ENCODE measurements at regions not wholly inside any gene's neighbourhood (a gene's known extent, or its start where the extent isn't known, plus 50 kb on each side); places are given as distances from the start of the nearest gene placed in this dataset.

GRCh38 chr4:8775121-8775520 is 96.5 kb downstream of the HMX1 start:
- DNase-seq (ENCODE audit: low read depth, low spot score), result no peak
- no peak overlapping the region for H3K4me2 ChIP-seq (ENCODE audit: control insufficient read depth, extremely low read depth, insufficient read depth, low read depth, low read length)
- no peak overlapping the region for H3K27ac ChIP-seq (ENCODE audit: control insufficient read depth, insufficient read depth, low read length)
- no peak overlapping the region for H3K4me3 ChIP-seq (ENCODE audit: control insufficient read depth in 2 of 3, extremely low read depth in 1 of 3, insufficient read depth in 2 of 3, low read depth in 1 of 3, low read length in 3 of 3)
- dilution Hi-C loops (cut with MboI; ENCODE audit: extremely low pct_ligation_motif_present, low sequenced_read_pairs), result no loop called here
- no peak overlapping the region for H3K9ac ChIP-seq (ENCODE audit: control insufficient read depth, extremely low read depth, insufficient read depth, low read length)
- H4K20me1 ChIP-seq (ENCODE audit: control insufficient read depth, extremely low read depth, insufficient read depth, low read length), result no peaks in the 10 kb centered on the region
- peaks cover 2% of the 10 kb centered on the region for H3K9me3 ChIP-seq (ENCODE audit: control insufficient read depth, low read depth, low read length)
- FAIRE-seq, result no peak
- no peaks in the 10 kb centered on the region for H3K27me3 ChIP-seq (ENCODE audit: control insufficient read depth, extremely low read depth, insufficient read depth, low read length)
- no peaks in the 10 kb centered on the region for H3K79me2 ChIP-seq (ENCODE audit: control insufficient read depth, insufficient read depth, low read length)
- H3K9me1 ChIP-seq (ENCODE audit: control insufficient read depth, extremely low read depth, insufficient read depth, low read length), result no peaks in the 10 kb centered on the region
- no peaks in the 10 kb centered on the region for H3K4me1 ChIP-seq (ENCODE audit: control insufficient read depth, extremely low read depth, insufficient read depth, low read length)
- TF ChIP-seq CTCF (optimal IDR thresholded peaks at IDR 0.05 in 1 of 3, IDR thresholded peaks at IDR 0.05 in 1 of 3, conservative IDR thresholded peaks at IDR 0.05 in 1 of 3; ENCODE audit: extremely low read depth in 1 of 3, insufficient read depth in 2 of 3, low read length in 3 of 3) (no peak), EZH2 (IDR thresholded peaks at IDR 0.05; ENCODE audit: low read length) (no peak)
- H3K36me3 ChIP-seq (ENCODE audit: control insufficient read depth in 2 of 2, extremely low read depth in 1 of 2, insufficient read depth in 2 of 2, low read length in 2 of 2), result no peaks in the 10 kb centered on the region
- no peak overlapping the region for H2AFZ ChIP-seq (ENCODE audit: control insufficient read depth, low read length)

- DNase-seq (ENCODE audit: low read depth, low spot score) (no peak), FAIRE-seq (no peak)
These were observed 97.6 kb downstream of the HMX1 start for GRCh38 chr4:8774071-8774470.

More at GRCh38 chr4:8774071-8774470, 97.6 kb downstream of the HMX1 start:
- no peaks in the 10 kb centered on the region for H3K79me2 ChIP-seq (ENCODE audit: control insufficient read depth, insufficient read depth, low read length)
- TF ChIP-seq CTCF (optimal IDR thresholded peaks at IDR 0.05 in 1 of 3, IDR thresholded peaks at IDR 0.05 in 1 of 3, conservative IDR thresholded peaks at IDR 0.05 in 1 of 3; ENCODE audit: extremely low read depth in 1 of 3, insufficient read depth in 2 of 3, low read length in 3 of 3) (no peak), EZH2 (IDR thresholded peaks at IDR 0.05; ENCODE audit: low read length) (no peak)
- H4K20me1 ChIP-seq (ENCODE audit: control insufficient read depth, extremely low read depth, insufficient read depth, low read length), result no peaks in the 10 kb centered on the region
- H3K4me2 ChIP-seq (ENCODE audit: control insufficient read depth, extremely low read depth, insufficient read depth, low read depth, low read length), result no peak overlapping the region
- no peaks in the 10 kb centered on the region for H3K4me1 ChIP-seq (ENCODE audit: control insufficient read depth, extremely low read depth, insufficient read depth, low read length)
- no peak overlapping the region for H3K27ac ChIP-seq (ENCODE audit: control insufficient read depth, insufficient read depth, low read length)
- H3K9ac ChIP-seq (ENCODE audit: control insufficient read depth, extremely low read depth, insufficient read depth, low read length), result no peak overlapping the region
- no peaks in the 10 kb centered on the region for H3K9me1 ChIP-seq (ENCODE audit: control insufficient read depth, extremely low read depth, insufficient read depth, low read length)
- no peak overlapping the region for H2AFZ ChIP-seq (ENCODE audit: control insufficient read depth, low read length)
- no peaks in the 10 kb centered on the region for H3K36me3 ChIP-seq (ENCODE audit: control insufficient read depth in 2 of 2, extremely low read depth in 1 of 2, insufficient read depth in 2 of 2, low read length in 2 of 2)
- H3K9me3 ChIP-seq (ENCODE audit: control insufficient read depth, low read depth, low read length), result peaks cover 2% of the 10 kb centered on the region
- dilution Hi-C loops (cut with MboI; ENCODE audit: extremely low pct_ligation_motif_present, low sequenced_read_pairs), result no loop called here
- H3K4me3 ChIP-seq (ENCODE audit: control insufficient read depth in 2 of 3, extremely low read depth in 1 of 3, insufficient read depth in 2 of 3, low read depth in 1 of 3, low read length in 3 of 3), result no peak overlapping the region
- H3K27me3 ChIP-seq (ENCODE audit: control insufficient read depth, extremely low read depth, insufficient read depth, low read length), result no peaks in the 10 kb centered on the region
